Panc1 (cell line): ENCODE measurements at regions not wholly inside any gene's neighbourhood (a gene's known extent, or its start where the extent isn't known, plus 50 kb on each side); places are given as distances from the start of the nearest gene placed in this dataset.
A peak's percentile ranks its signal among the peaks of the same experiment; 100 is the strongest.

Experiments
- ATAC-seq: fragments of 200-7000 bp; cut with Tn5 transposase; 2 replicates; pipeline ENCODE4 v1.9.1; 2020; ENCODE audit warnings: mild to moderate bottlenecking, moderate library complexity
- BruUV-seq: library from RNA; stranded (reverse); fragments of 400-500 nt; replicated peaks from 2 replicates; lab custom pipeline; 2021; lab: Mats Ljungman, UMichigan
- CTCF ChIA-PET: fragments of 300-600 bp; sonication (Branson Sonifier 250); formaldehyde crosslinking; loops from one replicate; lab custom pipeline; 2022; ENCODE audit warnings: antibody characterized with exemption; lab: Charles Lee
- POLR2A ChIA-PET: fragments of 300-600 bp; sonication (Branson Sonifier 250); formaldehyde crosslinking; loops from one replicate; lab custom pipeline; 2022; ENCODE audit warnings: antibody characterized with exemption; lab: Charles Lee
- DNase-seq: peaks from one replicate; pipeline ENCODE4 v3.0.0-alpha.2; 2010; ENCODE audit warnings: low read depth, low spot score
- H3K27ac ChIP-seq: 2 replicates; pipeline ENCODE4 v1.5.1; 2011; ENCODE audit warnings: mild to moderate bottlenecking, low read length, inconsistent platforms
- H3K27me3 ChIP-seq: fragments of 200-500 bp; sonication (Bioruptor generic); 2 replicates; pipeline ENCODE4 v1.6.0; 2014; ENCODE audit warnings: low read length, inconsistent platforms; ENCODE audit not compliant: control insufficient read depth, insufficient read depth
- H3K36me3 ChIP-seq: fragments of 200-500 bp; sonication (Bioruptor generic); 2 replicates; pipeline ENCODE4 v1.5.1; 2014; ENCODE audit warnings: inconsistent platforms, mild to moderate bottlenecking, low read length, moderate library complexity; ENCODE audit not compliant: control insufficient read depth, insufficient read depth
- H3K4me1 ChIP-seq: 2 replicates; pipeline ENCODE4 v1.5.1; 2011; ENCODE audit warnings: inconsistent platforms, mild to moderate bottlenecking, low read length, moderate library complexity; ENCODE audit not compliant: control insufficient read depth, insufficient read depth
- H3K4me3 ChIP-seq, 2 experiments: 2 replicates each; pipeline ENCODE4 v1.5.1; 2011 to 2012; ENCODE audit warnings: low read depth in 2 of 2, low read length in 2 of 2, mild to moderate bottlenecking in 2 of 2, inconsistent platforms in 1 of 2, moderate library complexity in 1 of 2
- H3K9me3 ChIP-seq: fragments of 200-500 bp; sonication (Bioruptor generic); 2 replicates; pipeline ENCODE4 v1.5.1; 2014; ENCODE audit warnings: low read depth, mild to moderate bottlenecking, inconsistent platforms, low read length, moderate library complexity; ENCODE audit not compliant: control insufficient read depth, insufficient read depth
- POLR2AphosphoS5 ChIP-seq: IDR thresholded peaks from 2 replicates; pipeline ENCODE4 v1.6.1; 2012; ENCODE audit warnings: mild to moderate bottlenecking, low read depth, low read length, moderate library complexity
- REST ChIP-seq, 2 experiments: IDR thresholded peaks; 2 replicates each; pipeline ENCODE4 v1.6.1; 2011 to 2012; ENCODE audit warnings: low read depth in 2 of 2, control low read depth in 1 of 2, low read length in 1 of 2, mild to moderate bottlenecking in 1 of 2, moderate library complexity in 1 of 2; ENCODE audit not compliant: insufficient read depth in 1 of 2
- SIN3A ChIP-seq: IDR thresholded peaks from 2 replicates; pipeline ENCODE4 v1.6.1; 2012; ENCODE audit warnings: low read depth, mild to moderate bottlenecking, low read length, moderate library complexity, borderline replicate concordance; ENCODE audit not compliant: insufficient read depth
- TCF7L2 ChIP-seq: IDR thresholded peaks from 2 replicates; pipeline ENCODE4 v1.6.1; 2011; ENCODE audit warnings: mild to moderate bottlenecking, low read depth, low read length, inconsistent platforms
- in situ Hi-C: cut with HindIII; loops from 2 replicates; pipeline ENCODE4 v1.10.0; 2016; ENCODE audit warnings: low sequenced_read_pairs, low pct_unique_long_range_greater_than_20kb
- intact Hi-C: fragments of 100-400 bp; cut with micrococcal nuclease; formaldehyde crosslinking; loops from one replicate; pipeline ENCODE4 v1.10.0; 2022; ENCODE audit not compliant: unreplicated experiment
- TF ChIP-seq, protein P1 (sequence below): fragments of 450-650 bp; IDR thresholded peaks from 2 replicates; pipeline ENCODE4 v1.5.1; 2017; ENCODE audit warnings: mild to moderate bottlenecking

- ChIA-PET CTCF (no interaction called here), POLR2A (no interaction called here)
- DNase-seq (no peak), ATAC-seq (0 out of 2 replicates have a peak, but pooled peaks have one; percentile 26)
- no TSS peak for BruUV-seq
- Histone ChIP-seq H3K36me3 (no peaks in the 10 kb centered on the region), H3K9me3 (no peaks in the 10 kb centered on the region), H3K27me3 (peaks cover 6% of the 10 kb centered on the region), H3K4me1 (no peaks in the 10 kb centered on the region), H3K27ac (no peak overlapping the region), H3K4me3 (no peak overlapping the region)
- intact Hi-C loops (no loop called here), in situ Hi-C loops (no loop called here)
- no peak for TF ChIP-seq SIN3A
- no peak for TF ChIP-seq TCF7L2
- no peak for TF ChIP-seq REST (IDR thresholded peaks at IDR 0.05; ENCODE audit: insufficient read depth in 1 of 2, low read depth in 2 of 2, low read length in 1 of 2)
- TF ChIP-seq POLR2AphosphoS5, result no peak
- TF ChIP-seq, protein P1, sequence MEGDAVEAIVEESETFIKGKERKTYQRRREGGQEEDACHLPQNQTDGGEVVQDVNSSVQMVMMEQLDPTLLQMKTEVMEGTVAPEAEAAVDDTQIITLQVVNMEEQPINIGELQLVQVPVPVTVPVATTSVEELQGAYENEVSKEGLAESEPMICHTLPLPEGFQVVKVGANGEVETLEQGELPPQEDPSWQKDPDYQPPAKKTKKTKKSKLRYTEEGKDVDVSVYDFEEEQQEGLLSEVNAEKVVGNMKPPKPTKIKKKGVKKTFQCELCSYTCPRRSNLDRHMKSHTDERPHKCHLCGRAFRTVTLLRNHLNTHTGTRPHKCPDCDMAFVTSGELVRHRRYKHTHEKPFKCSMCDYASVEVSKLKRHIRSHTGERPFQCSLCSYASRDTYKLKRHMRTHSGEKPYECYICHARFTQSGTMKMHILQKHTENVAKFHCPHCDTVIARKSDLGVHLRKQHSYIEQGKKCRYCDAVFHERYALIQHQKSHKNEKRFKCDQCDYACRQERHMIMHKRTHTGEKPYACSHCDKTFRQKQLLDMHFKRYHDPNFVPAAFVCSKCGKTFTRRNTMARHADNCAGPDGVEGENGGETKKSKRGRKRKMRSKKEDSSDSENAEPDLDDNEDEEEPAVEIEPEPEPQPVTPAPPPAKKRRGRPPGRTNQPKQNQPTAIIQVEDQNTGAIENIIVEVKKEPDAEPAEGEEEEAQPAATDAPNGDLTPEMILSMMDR, result no peak
Measured at GRCh38 chr11:120034176-120034875, 103.6 kb downstream of the TRIM29 start.

DNA sequence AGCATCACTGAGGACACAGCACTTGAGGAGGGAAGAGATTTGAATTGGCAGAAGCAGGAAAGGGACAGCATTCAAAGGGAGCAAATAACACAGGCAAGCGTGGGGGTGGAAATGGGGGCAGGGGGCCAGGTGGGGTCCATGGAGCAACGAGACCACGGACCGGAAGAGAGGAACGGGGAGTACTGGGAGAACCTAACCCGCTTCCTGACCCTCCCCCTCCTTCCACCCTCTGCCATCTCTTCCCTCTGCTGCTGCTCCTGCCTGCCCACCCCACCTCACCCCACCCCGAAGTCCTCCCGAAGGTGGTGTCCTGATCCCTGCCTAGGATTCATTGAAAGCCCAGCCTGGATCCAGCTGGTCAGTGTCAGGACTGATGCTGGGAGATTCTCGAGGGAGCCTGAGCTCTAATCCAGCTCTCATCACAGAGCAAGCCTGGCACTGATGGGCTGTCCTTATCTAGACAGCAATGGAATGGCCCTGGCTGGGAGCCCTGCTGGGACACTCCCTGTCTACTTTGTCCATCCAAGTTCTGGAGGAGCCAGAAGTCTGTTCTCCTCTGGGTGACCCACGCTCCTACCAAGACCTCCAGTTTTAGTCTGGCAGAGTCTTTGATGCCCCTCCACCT is 105.0 kb downstream of the TRIM29 start:
- Histone ChIP-seq H3K36me3 (no peaks in the 10 kb centered on the region), H3K27me3 (peaks cover 6% of the 10 kb centered on the region), H3K9me3 (no peaks in the 10 kb centered on the region), H3K4me1 (no peaks in the 10 kb centered on the region), H3K27ac (no peak overlapping the region), H3K4me3 (no peak overlapping the region)
- in situ Hi-C loops, result no loop called here
- POLR2A ChIA-PET, result no interaction called here
- DNase-seq, result no peak
- no TSS peak for BruUV-seq
- no peak for ATAC-seq
- CTCF ChIA-PET, result no interaction called here
- TF ChIP-seq, protein P1, result no peak
- TF ChIP-seq TCF7L2, result no peak
- TF ChIP-seq POLR2AphosphoS5, result no peak
- TF ChIP-seq SIN3A, result no peak
- no peak for TF ChIP-seq REST (IDR thresholded peaks at IDR 0.05; ENCODE audit: insufficient read depth in 1 of 2, low read depth in 2 of 2, low read length in 1 of 2)
- intact Hi-C loops, result no loop called here
